ENCODE measurements at regions not wholly inside any gene's neighbourhood (a gene's known extent, or its start where the extent isn't known, plus 50 kb on each side); places are given as distances from the start of the nearest gene placed in this dataset.
"Not testable (repeated sequence)": the region's sequence is repeated elsewhere in the genome, so short reads cannot be mapped to it uniquely, and the experiment has no call there.

GRCh38 chr12:129959889-129960288 lies 56.1 kb upstream of the TMEM132D start:
- no peak for DNase-seq

GRCh38 chr12:129961091-129961490 lies 57.3 kb upstream of the TMEM132D start:
- no peak for DNase-seq

- no peak for DNase-seq
Observed at GRCh38 chr12:129961856-129962255, 58.0 kb upstream of the TMEM132D start.

DNA sequence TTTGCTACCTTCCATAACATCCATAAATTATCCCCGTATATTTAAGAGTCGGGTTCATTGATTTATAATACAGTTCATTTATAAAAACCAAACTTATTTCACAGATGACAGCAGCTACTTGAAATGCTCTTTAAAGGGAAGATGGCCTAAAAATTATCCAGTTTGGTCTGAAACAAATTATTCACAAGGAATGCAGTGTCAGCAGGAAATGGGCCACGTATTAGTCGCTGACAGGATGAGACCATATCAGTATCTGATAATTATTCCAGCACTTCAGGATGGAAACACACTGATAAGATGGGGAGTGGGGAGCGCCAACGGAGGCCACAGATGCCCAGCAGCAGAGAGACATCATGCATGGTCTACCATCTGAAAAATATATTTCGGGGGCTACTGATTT lies 60.5 kb upstream of the TMEM132D start:
- DNase-seq, result no peak

DNA sequence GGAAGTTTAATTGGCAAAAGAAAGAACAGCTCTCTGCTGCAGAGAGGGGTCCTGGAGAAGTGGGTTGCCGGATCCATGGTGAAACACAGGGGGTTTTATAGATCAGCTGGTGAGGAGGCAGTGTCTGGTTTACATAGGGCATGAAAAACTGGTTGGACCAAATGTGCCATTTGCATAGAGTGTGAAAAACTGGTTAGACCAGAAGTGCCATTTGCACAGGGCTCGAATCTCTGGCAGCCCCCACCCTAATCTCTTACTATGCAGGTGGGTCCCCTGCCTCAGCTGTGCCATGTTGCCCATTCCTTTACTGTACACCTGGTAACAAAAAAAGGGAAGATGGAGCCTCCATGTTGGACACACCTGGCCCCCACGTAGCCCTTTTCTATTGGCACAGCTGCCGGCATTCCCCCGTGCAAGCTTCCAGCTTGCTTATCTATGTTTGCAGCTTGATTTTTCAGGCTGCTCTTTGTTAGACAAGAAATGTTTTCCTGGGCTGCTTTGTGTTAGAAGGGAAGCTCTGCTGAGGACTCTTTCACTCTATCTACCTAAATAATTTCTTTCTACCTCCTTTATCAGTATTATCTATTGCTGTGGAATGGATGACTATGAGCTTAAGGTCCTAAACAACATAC lies 61.1 kb upstream of the TMEM132D start:
- DNase-seq, result no peak

DNA sequence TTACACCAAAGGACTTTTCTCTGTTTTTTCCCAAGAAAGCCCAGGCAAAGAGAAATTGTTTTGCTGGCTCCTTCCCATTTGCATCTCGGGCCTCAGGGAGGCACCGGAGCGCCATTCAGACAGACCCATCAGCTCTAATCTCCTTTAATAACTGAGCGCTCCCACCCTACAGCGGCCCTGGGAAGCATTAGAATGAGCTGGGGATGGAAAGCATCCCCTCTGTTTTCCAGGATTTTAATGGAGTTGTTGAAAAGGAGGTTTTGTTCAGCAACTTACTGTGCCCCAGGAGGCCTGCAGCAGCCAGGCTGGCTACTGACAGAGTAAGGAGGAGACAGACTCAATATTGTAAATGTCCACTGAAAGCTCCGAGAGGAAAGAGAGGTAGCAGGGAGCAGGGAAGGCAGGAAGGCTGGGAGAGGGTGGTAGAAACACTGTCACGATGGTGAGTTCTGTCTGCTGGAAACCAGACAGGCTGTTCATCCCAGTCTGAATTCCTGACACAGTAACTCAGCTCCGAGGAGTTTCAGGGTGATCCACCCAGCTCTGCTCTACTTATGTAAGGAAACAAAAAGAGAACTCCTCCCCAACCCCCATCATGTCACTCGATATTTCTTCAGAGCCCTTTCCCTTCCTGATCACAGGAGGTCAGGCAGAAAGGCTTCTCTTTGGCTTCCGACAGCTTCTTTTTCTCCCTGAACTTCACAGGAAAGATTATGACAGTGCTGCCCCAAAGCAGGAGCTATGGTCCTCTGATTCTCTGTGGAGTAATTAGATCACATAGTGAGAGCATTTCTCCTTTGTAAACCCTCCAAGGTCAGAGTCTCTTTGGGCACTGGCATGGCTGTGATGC lies 62.5 kb upstream of the TMEM132D start:
- peak in 1 of 14 donors; percentile 1 for DNase-seq

GRCh38 chr12:129971721-129972120 lies 67.9 kb upstream of the TMEM132D start:
- DNase-seq, result no peak

DNA sequence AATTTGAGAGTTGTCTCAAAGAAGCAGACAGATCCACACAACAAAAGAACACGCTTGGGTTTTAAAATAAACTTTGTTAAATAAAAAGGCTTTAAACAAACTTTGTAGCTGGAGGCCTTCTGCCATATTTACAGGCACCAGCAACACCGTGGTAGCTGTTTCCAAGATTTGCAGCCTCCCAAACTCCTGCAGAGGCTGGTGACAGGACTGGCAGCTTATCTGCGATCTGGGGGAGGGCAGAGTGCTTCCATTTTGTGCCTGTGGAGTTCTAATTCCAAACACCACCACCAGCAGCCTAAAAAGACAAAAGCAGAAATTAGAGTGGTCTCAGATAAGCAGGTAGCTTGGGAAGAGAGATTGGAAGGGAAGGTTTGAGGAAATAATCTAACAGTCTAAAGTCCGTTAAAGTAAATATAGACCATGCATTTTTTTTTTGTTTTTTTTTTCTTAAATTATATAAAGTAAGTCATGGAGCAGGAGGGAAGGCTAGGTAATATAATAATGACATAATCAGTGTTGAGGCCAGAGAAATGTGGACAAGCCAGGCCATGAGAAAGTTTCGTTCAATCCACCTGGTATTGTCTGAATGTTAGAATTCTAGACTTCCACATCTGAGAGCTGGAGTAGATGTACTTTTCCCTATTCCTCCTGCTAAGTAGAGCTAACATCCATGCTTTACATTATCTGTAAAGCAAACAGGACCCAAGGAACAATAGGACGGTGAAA lies 69.6 kb upstream of the TMEM132D start:
- DNase-seq, result no peak

DNA sequence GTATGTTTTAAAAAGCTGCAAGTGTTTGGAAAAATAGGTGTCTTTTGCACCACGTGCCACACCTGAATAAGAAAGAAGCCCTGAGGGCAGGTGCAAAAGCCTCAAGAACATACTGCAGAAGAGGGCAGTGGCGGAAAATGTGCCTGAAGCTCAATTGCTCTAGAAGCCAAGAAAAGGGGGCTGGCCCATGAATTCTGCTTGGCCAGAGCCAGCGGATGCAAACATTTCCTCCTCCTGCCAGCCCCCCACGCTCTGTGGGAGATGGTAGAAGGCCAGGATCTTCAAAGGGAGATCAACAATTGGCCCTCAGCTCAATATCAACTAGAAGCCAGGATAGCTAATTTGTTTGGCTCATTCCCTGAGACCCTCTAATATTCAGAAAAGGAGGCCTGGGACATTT lies 80.3 kb upstream of the TMEM132D start:
- DNase-seq, result no peak

DNA sequence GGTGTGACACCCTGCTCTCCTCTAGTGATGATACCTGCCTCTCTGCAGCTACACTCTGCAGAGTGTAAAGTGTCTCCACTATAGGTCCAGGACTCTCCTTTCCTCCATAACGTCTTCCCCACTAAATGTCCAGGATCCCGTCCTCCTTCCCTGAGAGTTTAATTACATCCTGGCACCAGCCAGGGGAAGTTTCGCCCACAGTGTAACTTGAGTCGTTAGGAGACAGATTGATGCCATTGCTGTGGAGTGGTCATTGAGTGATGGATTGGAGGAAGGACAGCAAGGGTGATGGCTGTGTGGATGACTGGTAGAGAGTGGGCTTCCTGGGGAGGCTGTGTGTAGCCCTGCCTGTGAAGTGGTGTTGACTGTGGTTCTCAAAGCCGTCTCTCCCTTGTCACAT lies 84.0 kb upstream of the TMEM132D start:
- no peak for DNase-seq

DNA sequence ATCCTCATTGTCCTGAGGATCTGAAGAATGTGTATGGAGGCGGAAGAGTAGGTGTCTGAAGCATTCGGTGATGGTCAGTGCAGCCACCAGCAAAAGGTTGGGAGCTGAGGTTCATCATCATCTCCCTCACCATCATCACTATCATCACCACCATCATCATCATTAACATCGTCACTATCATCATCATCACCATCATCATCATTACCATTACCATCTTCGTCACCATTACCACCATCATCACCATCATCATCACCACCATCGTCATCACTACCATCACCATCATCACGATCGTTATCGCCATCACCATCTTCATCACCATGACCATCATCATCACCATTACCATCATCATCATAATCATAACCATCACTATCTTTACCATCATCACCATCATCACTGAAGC lies 90.8 kb upstream of the TMEM132D start:
- no peak for DNase-seq

DNA sequence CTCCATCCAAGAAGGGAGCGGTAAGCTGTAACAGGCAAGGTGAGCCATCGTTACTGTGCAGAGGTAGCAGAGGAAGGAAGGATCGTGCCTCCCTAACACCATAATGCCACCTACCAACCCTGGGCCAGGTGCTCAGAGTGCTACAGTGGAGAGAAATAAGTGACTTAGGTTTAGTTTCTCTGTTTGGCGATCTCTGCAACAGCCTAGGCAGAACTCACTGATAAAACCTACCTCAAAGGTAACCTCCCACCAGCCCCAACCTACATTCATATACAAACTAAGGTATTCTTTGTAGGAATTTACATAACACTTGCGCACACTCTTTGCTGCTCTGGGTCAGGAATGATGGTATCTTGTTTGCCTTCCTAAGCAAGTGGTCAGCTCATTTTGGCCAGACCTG lies 93.4 kb upstream of the TMEM132D start:
- no peak for DNase-seq

GRCh38 chr12:130004310-130004877 lies 100.6 kb upstream of the TMEM132D start:
- DNase-seq, result not testable (repeated sequence)

DNA sequence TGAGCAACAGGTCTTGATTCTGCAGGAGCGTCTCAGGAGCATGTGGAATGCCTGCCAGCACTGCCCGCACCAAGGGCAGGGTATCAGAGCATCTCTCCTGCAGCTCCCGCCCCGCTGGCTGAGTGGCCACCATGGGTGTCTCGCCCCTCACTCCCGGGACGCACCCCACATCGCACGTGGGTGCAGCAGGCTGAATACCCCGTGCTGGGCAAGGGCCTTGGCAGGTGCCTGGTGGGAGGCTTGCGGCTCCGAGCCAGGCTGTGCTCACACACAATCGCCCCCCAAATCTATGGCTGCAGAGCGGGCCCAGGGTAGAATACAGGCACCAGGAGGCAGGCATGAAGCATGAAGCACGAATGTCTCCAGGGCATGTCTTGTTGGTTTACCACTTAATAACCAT lies 103.9 kb upstream of the TMEM132D start:
- no peak for DNase-seq

- DNase-seq, result no peak
Observed at GRCh38 chr12:130008241-130008640, 104.4 kb upstream of the TMEM132D start.

DNA sequence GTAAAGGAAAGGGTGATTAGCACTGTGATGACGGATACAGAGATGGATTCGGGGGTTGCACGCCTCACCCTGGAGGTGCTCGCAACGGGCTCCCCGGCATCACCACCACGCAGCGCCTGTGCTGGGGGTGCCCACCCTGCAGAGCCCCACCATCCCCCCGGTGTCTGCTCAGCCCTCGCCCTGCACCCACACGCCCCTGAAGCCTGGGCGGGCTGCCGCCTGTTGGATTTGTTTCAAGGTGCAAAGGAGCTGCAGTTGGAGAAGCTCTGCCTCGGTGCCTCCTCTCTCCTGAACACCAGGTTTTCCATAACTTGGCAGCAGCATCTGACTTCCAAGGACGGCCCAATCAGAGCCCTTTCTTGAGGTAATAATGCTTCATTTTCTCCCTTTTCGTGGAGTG lies 106.1 kb upstream of the TMEM132D start:
- DNase-seq, result no peak

DNA sequence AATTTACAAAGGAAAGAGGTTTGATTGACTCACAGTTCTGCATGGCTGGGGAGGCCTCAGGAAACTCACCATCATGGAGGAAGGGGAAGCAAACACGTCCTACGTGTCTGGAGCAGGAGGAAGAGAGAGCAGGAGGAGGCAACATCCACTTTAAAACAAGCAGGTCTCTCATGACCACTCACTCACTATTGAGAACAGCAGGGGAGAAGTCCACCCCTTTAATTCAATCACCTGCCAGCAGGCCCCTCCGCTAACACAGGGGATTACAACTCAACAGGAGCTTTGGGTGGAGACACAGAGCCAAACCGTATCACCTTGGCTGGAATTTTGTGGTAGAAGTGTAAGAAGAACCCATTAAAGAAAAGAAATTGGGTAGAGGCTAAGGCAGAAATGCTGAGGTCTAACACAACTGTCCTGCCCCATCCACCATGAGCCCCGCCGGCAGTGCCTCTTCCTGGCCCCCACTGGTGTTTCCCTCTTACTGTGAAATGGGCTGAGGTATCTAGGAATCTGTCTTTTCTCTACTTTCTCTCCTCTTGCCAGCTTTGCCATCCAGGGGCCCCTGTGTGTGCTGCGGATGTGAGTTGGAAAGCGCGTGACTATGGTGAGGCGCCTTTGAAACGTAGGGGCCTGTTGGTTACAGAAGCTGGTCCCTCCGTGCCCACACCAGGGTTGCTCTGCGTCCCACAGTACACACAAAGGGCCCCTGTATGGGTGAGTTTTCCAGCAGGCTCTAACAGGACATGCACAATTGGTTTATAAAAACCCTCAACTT lies 108.0 kb upstream of the TMEM132D start:
- no peak for DNase-seq

GRCh38 chr12:130013771-130014484 lies 110.1 kb upstream of the TMEM132D start:
- peak in 12 of 14 donors; percentile 6 to 73 (median 35) for DNase-seq

- peak in 1 of 14 donors; percentile 28 for DNase-seq
Observed at GRCh38 chr12:130014485-130014807, 110.6 kb upstream of the TMEM132D start.

GRCh38 chr12:130016194-130016593 lies 112.4 kb upstream of the TMEM132D start:
- no peak for DNase-seq

- DNase-seq, result peak in 2 of 14 donors; percentile 30 to 47
Observed at GRCh38 chr12:130016986-130017385, 113.2 kb upstream of the TMEM132D start.
